ENCODE measurements at regions not wholly inside any gene's neighbourhood (a gene's known extent, or its start where the extent isn't known, plus 50 kb on each side); places are given as distances from the start of the nearest gene placed in this dataset.

DNA sequence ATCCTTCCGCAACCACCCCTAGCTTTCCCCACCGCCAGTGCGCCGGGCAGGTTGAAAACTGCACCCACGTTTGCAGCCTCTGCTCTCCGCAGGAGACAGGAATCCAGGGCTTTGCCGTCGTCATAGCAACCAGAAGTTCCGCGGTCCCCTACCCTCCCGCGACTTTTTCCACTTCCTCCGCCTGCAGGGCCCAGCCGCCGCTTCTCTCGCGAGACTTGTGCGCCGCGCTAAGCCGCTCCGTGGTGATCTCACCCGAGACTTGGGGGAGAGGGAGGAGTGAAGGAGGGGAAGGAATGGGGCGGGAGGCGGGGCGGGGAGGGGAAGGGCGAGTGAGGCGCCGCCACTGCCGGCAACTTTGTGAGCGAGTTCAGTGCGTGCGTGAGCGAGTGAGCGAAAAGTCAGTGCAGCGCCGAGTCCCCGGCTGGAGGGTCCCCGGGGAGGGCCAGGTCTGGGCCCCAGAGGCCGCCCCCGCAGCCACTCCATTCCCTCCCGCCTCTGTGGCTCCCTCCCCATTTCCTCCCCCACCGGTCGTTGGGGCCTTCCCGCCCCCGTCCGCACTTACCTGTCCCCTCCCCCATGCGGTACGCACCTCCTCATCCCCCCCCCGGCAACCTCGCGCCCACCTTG is 413.0 kb downstream of the PCNX1 start, which contains the start of gene SIPA1L1 (continued):
- TF ChIP-seq FOXJ2 (tag; IDR thresholded peaks at IDR 0.05) (no peak), ZNF311 (CRISPR knock-in tag; IDR thresholded peaks at IDR 0.05) (no peak), ELF1 (tag; IDR thresholded peaks at IDR 0.05) (no peak), KLF6 (CRISPR knock-in tag; IDR thresholded peaks at IDR 0.05; ENCODE audit: borderline replicate concordance) (no peak), NCOA1 (IDR thresholded peaks at IDR 0.05; ENCODE audit: low read depth) (no peak), MEF2A (IDR thresholded peaks at IDR 0.05; ENCODE audit: control insufficient read depth, low read depth, low read length) (no peak), SIX5 (IDR thresholded peaks at IDR 0.05; ENCODE audit: borderline replicate concordance in 1 of 2, insufficient read depth in 1 of 2, low read depth in 1 of 2, low read length in 2 of 2) (no peak), ARID1B (IDR thresholded peaks at IDR 0.05) (0 out of 2 replicates have a peak, but pooled peaks have one; percentile 29), ZNF717 (CRISPR knock-in tag; IDR thresholded peaks at IDR 0.05) (no peak), FOXK2 (conservative IDR thresholded peaks at IDR 0.05 in 1 of 2, IDR thresholded peaks at IDR 0.05 in 1 of 2; ENCODE audit: low read depth in 2 of 2) (no peak), MCM7 (IDR thresholded peaks at IDR 0.05) (no peak), NFATC3 (IDR thresholded peaks at IDR 0.05) (no peak), ZNF561 (CRISPR knock-in tag; conservative IDR thresholded peaks at IDR 0.05) (no peak), SOX6 (IDR thresholded peaks at IDR 0.05) (no peak), ZEB2 (IDR thresholded peaks at IDR 0.05) (peak; percentile 28; the same call in 1 of the 2 replicates), TBL1XR1 (IDR thresholded peaks at IDR 0.05; ENCODE audit: low read length in 2 of 2) (no peak), NEUROD1 (IDR thresholded peaks at IDR 0.05; ENCODE audit: borderline replicate concordance, low read depth, low read length, partially characterized antibody) (peak; percentile 53), ZKSCAN1 (IDR thresholded peaks at IDR 0.05; ENCODE audit: low read depth, low read length) (no peak)
- TF ChIP-seq, protein P1, sequence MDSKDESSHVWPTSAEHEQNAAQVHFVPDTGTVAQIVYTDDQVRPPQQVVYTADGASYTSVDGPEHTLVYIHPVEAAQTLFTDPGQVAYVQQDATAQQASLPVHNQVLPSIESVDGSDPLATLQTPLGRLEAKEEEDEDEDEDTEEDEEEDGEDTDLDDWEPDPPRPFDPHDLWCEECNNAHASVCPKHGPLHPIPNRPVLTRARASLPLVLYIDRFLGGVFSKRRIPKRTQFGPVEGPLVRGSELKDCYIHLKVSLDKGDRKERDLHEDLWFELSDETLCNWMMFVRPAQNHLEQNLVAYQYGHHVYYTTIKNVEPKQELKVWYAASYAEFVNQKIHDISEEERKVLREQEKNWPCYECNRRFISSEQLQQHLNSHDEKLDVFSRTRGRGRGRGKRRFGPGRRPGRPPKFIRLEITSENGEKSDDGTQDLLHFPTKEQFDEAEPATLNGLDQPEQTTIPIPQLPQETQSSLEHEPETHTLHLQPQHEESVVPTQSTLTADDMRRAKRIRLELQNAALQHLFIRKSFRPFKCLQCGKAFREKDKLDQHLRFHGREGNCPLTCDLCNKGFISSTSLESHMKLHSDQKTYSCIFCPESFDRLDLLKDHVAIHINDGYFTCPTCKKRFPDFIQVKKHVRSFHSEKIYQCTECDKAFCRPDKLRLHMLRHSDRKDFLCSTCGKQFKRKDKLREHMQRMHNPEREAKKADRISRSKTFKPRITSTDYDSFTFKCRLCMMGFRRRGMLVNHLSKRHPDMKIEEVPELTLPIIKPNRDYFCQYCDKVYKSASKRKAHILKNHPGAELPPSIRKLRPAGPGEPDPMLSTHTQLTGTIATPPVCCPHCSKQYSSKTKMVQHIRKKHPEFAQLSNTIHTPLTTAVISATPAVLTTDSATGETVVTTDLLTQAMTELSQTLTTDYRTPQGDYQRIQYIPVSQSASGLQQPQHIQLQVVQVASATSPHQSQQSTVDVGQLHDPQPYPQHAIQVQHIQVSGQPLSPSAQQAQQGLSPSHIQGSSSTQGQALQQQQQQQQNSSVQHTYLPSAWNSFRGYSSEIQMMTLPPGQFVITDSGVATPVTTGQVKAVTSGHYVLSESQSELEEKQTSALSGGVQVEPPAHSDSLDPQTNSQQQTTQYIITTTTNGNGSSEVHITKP (IDR thresholded peaks at IDR 0.05; ENCODE audit: partially characterized antibody): peak; percentile 27
- TF ChIP-seq, protein P2, sequence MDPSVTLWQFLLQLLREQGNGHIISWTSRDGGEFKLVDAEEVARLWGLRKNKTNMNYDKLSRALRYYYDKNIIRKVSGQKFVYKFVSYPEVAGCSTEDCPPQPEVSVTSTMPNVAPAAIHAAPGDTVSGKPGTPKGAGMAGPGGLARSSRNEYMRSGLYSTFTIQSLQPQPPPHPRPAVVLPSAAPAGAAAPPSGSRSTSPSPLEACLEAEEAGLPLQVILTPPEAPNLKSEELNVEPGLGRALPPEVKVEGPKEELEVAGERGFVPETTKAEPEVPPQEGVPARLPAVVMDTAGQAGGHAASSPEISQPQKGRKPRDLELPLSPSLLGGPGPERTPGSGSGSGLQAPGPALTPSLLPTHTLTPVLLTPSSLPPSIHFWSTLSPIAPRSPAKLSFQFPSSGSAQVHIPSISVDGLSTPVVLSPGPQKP (CRISPR knock-in tag; IDR thresholded peaks at IDR 0.05): no peak
- TF ChIP-seq, protein P3, sequence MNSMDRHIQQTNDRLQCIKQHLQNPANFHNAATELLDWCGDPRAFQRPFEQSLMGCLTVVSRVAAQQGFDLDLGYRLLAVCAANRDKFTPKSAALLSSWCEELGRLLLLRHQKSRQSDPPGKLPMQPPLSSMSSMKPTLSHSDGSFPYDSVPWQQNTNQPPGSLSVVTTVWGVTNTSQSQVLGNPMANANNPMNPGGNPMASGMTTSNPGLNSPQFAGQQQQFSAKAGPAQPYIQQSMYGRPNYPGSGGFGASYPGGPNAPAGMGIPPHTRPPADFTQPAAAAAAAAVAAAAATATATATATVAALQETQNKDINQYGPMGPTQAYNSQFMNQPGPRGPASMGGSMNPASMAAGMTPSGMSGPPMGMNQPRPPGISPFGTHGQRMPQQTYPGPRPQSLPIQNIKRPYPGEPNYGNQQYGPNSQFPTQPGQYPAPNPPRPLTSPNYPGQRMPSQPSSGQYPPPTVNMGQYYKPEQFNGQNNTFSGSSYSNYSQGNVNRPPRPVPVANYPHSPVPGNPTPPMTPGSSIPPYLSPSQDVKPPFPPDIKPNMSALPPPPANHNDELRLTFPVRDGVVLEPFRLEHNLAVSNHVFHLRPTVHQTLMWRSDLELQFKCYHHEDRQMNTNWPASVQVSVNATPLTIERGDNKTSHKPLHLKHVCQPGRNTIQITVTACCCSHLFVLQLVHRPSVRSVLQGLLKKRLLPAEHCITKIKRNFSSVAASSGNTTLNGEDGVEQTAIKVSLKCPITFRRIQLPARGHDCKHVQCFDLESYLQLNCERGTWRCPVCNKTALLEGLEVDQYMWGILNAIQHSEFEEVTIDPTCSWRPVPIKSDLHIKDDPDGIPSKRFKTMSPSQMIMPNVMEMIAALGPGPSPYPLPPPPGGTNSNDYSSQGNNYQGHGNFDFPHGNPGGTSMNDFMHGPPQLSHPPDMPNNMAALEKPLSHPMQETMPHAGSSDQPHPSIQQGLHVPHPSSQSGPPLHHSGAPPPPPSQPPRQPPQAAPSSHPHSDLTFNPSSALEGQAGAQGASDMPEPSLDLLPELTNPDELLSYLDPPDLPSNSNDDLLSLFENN (IDR thresholded peaks at IDR 0.05; ENCODE audit: low read depth in 2 of 2, low read length in 2 of 2): no peak

Data from K562 (cell line).